Activated naive CD8-positive, alpha-beta T cell treated with anti-CD3 and anti-CD28 coated beads, Interleukin-2, amount 50 U/mL, for 24 hours (primary cell): ENCODE measurements at regions not wholly inside any gene's neighbourhood (a gene's known extent, or its start where the extent isn't known, plus 50 kb on each side); places are given as distances from the start of the nearest gene placed in this dataset.
"Not testable (repeated sequence)": the region's sequence is repeated elsewhere in the genome, so short reads cannot be mapped to it uniquely, and the experiment has no call there.

ENCODE experiments used
- ATAC-seq: fragments of 150-1000 bp; cut with Tn5 transposase; one replicate; pipeline ENCODE4 v1.10.0; 2021
- DNase-seq: peaks from one replicate; pipeline ENCODE4 v3.0.0; 2021
- H3K27ac Mint-ChIP-seq: one replicate; pipeline ENCODE4 v1.8.0; 2021; ENCODE audit warnings: mild to moderate bottlenecking, mixed read lengths
- H3K27me3 Mint-ChIP-seq: one replicate; pipeline ENCODE4 v1.8.0; 2021; ENCODE audit warnings: mixed read lengths
- H3K36me3 Mint-ChIP-seq: one replicate; pipeline ENCODE4 v1.8.0; 2021; ENCODE audit warnings: low read depth, mixed read lengths
- H3K4me1 Mint-ChIP-seq: one replicate; pipeline ENCODE4 v1.8.0; 2021; ENCODE audit warnings: mixed read lengths
- H3K4me3 Mint-ChIP-seq: one replicate; pipeline ENCODE4 v1.8.0; 2021; ENCODE audit warnings: mild to moderate bottlenecking, moderate library complexity, mixed read lengths
- H3K9me3 Mint-ChIP-seq: one replicate; pipeline ENCODE4 v1.8.0; 2021; ENCODE audit warnings: mixed read lengths

- no peak for ATAC-seq
- DNase-seq: no peak
- Mint-ChIP-seq H3K36me3 (no peaks in the 10 kb centered on the region), H3K4me1 (no peaks in the 10 kb centered on the region), H3K4me3 (no peak overlapping the region), H3K27ac (no peak overlapping the region), H3K27me3 (no peaks in the 10 kb centered on the region), H3K9me3 (peaks cover 18% of the 10 kb centered on the region)
Measured at GRCh38 chr7:46764100-46764936, 817.6 kb downstream of the TNS3 start.

- no peaks in the 10 kb centered on the region for H3K27me3 Mint-ChIP-seq
- ATAC-seq (no peak), DNase-seq (no peak)
- no peaks in the 10 kb centered on the region for H3K36me3 Mint-ChIP-seq
- H3K27ac Mint-ChIP-seq: no peak overlapping the region
- peaks cover 17% of the 10 kb centered on the region for H3K9me3 Mint-ChIP-seq
- no peak overlapping the region for H3K4me3 Mint-ChIP-seq
- no peaks in the 10 kb centered on the region for H3K4me1 Mint-ChIP-seq
Measured at GRCh38 chr7:46763344-46763743, 818.6 kb downstream of the TNS3 start.

GRCh38 chr7:46759711-46760480 is 822.0 kb downstream of the TNS3 start:
- H3K27ac Mint-ChIP-seq: no peak overlapping the region
- H3K27me3 Mint-ChIP-seq: no peaks in the 10 kb centered on the region
- no peak overlapping the region for H3K4me3 Mint-ChIP-seq
- no peaks in the 10 kb centered on the region for H3K36me3 Mint-ChIP-seq
- no peaks in the 10 kb centered on the region for H3K4me1 Mint-ChIP-seq
- peaks cover 11% of the 10 kb centered on the region for H3K9me3 Mint-ChIP-seq
- DNase-seq (no peak), ATAC-seq (no peak)

GRCh38 chr7:46756996-46757395 is 824.9 kb downstream of the TNS3 start:
- H3K36me3 Mint-ChIP-seq: no peaks in the 10 kb centered on the region
- H3K27ac Mint-ChIP-seq: no peak overlapping the region
- ATAC-seq: no peak
- no peak overlapping the region for H3K4me3 Mint-ChIP-seq
- no peaks in the 10 kb centered on the region for H3K27me3 Mint-ChIP-seq
- DNase-seq: no peak
- H3K4me1 Mint-ChIP-seq: no peaks in the 10 kb centered on the region
- H3K9me3 Mint-ChIP-seq: peaks cover 4% of the 10 kb centered on the region

- Mint-ChIP-seq H3K36me3 (peaks cover 2% of the 10 kb centered on the region), H3K4me1 (no peaks in the 10 kb centered on the region), H3K27ac (no peak overlapping the region), H3K9me3 (no peaks in the 10 kb centered on the region), H3K4me3 (no peak overlapping the region), H3K27me3 (no peaks in the 10 kb centered on the region)
- ATAC-seq (no peak), DNase-seq (no peak)
Measured at GRCh38 chr7:46756256-46756655, 825.7 kb downstream of the TNS3 start.

- H3K27ac Mint-ChIP-seq: no peak overlapping the region
- ATAC-seq: no peak
- no peaks in the 10 kb centered on the region for H3K9me3 Mint-ChIP-seq
Measured at GRCh38 chr7:46755120-46756034, 826.5 kb downstream of the TNS3 start.

GRCh38 chr7:46754140-46754720 is 827.7 kb downstream of the TNS3 start:
- DNase-seq (no peak), ATAC-seq (no peak)
- Mint-ChIP-seq H3K4me3 (no peak overlapping the region), H3K27me3 (no peaks in the 10 kb centered on the region), H3K27ac (no peak overlapping the region), H3K36me3 (peaks cover 2% of the 10 kb centered on the region), H3K9me3 (no peaks in the 10 kb centered on the region), H3K4me1 (no peaks in the 10 kb centered on the region)

More at GRCh38 chr7:46755120-46756034, 826.5 kb downstream of the TNS3 start:
- H3K36me3 Mint-ChIP-seq: peaks cover 2% of the 10 kb centered on the region
- no peak for DNase-seq
- H3K4me3 Mint-ChIP-seq: no peak overlapping the region
- H3K4me1 Mint-ChIP-seq: no peaks in the 10 kb centered on the region
- no peaks in the 10 kb centered on the region for H3K27me3 Mint-ChIP-seq

GRCh38 chr7:46753662-46754061 is 828.2 kb downstream of the TNS3 start:
- Mint-ChIP-seq H3K27ac (no peak overlapping the region), H3K4me1 (no peaks in the 10 kb centered on the region), H3K36me3 (peaks cover 2% of the 10 kb centered on the region), H3K4me3 (no peak overlapping the region), H3K9me3 (peaks cover 3% of the 10 kb centered on the region), H3K27me3 (no peaks in the 10 kb centered on the region)
- ATAC-seq: no peak
- DNase-seq: no peak

- Mint-ChIP-seq H3K27me3 (no peaks in the 10 kb centered on the region), H3K4me1 (no peaks in the 10 kb centered on the region), H3K36me3 (peaks cover 2% of the 10 kb centered on the region), H3K27ac (no peak overlapping the region), H3K9me3 (peaks cover 3% of the 10 kb centered on the region), H3K4me3 (no peak overlapping the region)
- ATAC-seq: no peak
- DNase-seq: no peak
Measured at GRCh38 chr7:46752881-46753366, 829.0 kb downstream of the TNS3 start.

- not testable (repeated sequence) for H3K27me3 Mint-ChIP-seq, H3K27ac Mint-ChIP-seq, H3K4me1 Mint-ChIP-seq, H3K9me3 Mint-ChIP-seq, DNase-seq, H3K4me3 Mint-ChIP-seq, H3K36me3 Mint-ChIP-seq, ATAC-seq
Measured at GRCh38 chr7:46751927-46752723, 829.8 kb downstream of the TNS3 start.

GRCh38 chr7:46751471-46751870 is 830.4 kb upstream of the IGFBP3 start:
- Mint-ChIP-seq H3K36me3 (peaks cover 2% of the 10 kb centered on the region), H3K27ac (no peak overlapping the region), H3K27me3 (no peaks in the 10 kb centered on the region), H3K4me3 (no peak overlapping the region), H3K4me1 (no peaks in the 10 kb centered on the region), H3K9me3 (peaks cover 3% of the 10 kb centered on the region)
- DNase-seq: no peak
- no peak for ATAC-seq

- Mint-ChIP-seq H3K36me3 (peaks cover 2% of the 10 kb centered on the region), H3K27ac (no peak overlapping the region), H3K4me1 (no peaks in the 10 kb centered on the region), H3K27me3 (no peaks in the 10 kb centered on the region), H3K9me3 (peaks cover 3% of the 10 kb centered on the region), H3K4me3 (no peak overlapping the region)
- ATAC-seq: no peak
- no peak for DNase-seq
Measured at GRCh38 chr7:46750321-46750865, 829.3 kb upstream of the IGFBP3 start.

- ATAC-seq (no peak), DNase-seq (no peak)
- Mint-ChIP-seq H3K9me3 (peaks cover 3% of the 10 kb centered on the region), H3K27me3 (no peaks in the 10 kb centered on the region), H3K36me3 (peaks cover 2% of the 10 kb centered on the region), H3K4me3 (no peak overlapping the region), H3K27ac (no peak overlapping the region), H3K4me1 (no peaks in the 10 kb centered on the region)
Measured at GRCh38 chr7:46747869-46748576, 827.0 kb upstream of the IGFBP3 start.
